IMR-90 (cell line): ENCODE measurements at regions not wholly inside any gene's neighbourhood (a gene's known extent, or its start where the extent isn't known, plus 50 kb on each side); places are given as distances from the start of the nearest gene placed in this dataset.

Experiments used
- ATAC-seq: fragments of 200-7000 bp; cut with Tn5 transposase; 2 replicates; pipeline ENCODE4 v1.9.1; 2020; ENCODE audit warnings: low read depth, mild to moderate bottlenecking, moderate library complexity
- BruUV-seq: library from RNA; stranded (reverse); fragments of 400-500 nt; replicated peaks from 2 replicates; lab custom pipeline; 2021; lab: Mats Ljungman, UMichigan
- CTCF ChIA-PET: fragments of 300-600 bp; formaldehyde crosslinking; extraction: SDS; loops from one replicate; lab custom pipeline; 2021; ENCODE audit warnings: antibody characterized with exemption; lab: Yijun Ruan, JAX
- POLR2A ChIA-PET: fragments of 300-600 bp; sonication (Branson Sonifier 250); formaldehyde crosslinking; loops from one replicate; lab custom pipeline; 2022; ENCODE audit warnings: antibody characterized with exemption; ENCODE audit not compliant: unreplicated experiment; lab: Charles Lee
- DNase-seq: peaks from one replicate; pipeline ENCODE4 v3.0.0; 2013
- H2AFZ ChIP-seq: replicated peaks from 2 replicates; pipeline ENCODE3; 2013; ENCODE audit warnings: low read length, mild to moderate bottlenecking; ENCODE audit not compliant: poor library complexity
- H2AK5ac ChIP-seq: 2 replicates; pipeline ENCODE4 v1.6.1; 2013; ENCODE audit warnings: low read depth, low read length, inconsistent platforms
- H2AK9ac ChIP-seq: replicated peaks from 2 replicates; pipeline ENCODE3; 2013; ENCODE audit warnings: mild to moderate bottlenecking, low read depth, low read length, moderate library complexity; ENCODE audit not compliant: poor library complexity
- H2BK120ac ChIP-seq: 2 replicates; pipeline ENCODE4 v1.6.1; 2013; ENCODE audit warnings: low read depth, low read length, inconsistent platforms
- H2BK15ac ChIP-seq: 3 replicates; pipeline ENCODE4 v1.6.1; 2013; ENCODE audit warnings: low read depth, low read length, inconsistent platforms
- H2BK20ac ChIP-seq: 2 replicates; pipeline ENCODE4 v1.6.1; 2013; ENCODE audit warnings: low read depth, mild to moderate bottlenecking, inconsistent platforms, low read length, moderate library complexity
- H2BK5ac ChIP-seq: 2 replicates; pipeline ENCODE4 v1.6.1; 2013; ENCODE audit warnings: mild to moderate bottlenecking, low read depth, low read length, inconsistent platforms; ENCODE audit not compliant: poor library complexity, severe bottlenecking
- H3K14ac ChIP-seq: replicated peaks from 2 replicates; pipeline ENCODE4 v1.6.1; 2013; ENCODE audit warnings: low read depth, low read length, inconsistent platforms
- H3K18ac ChIP-seq: 2 replicates; pipeline ENCODE4 v1.6.1; 2013; ENCODE audit warnings: low read depth, low read length, control low read depth
- H3K23ac ChIP-seq: 2 replicates; pipeline ENCODE4 v1.6.1; 2013; ENCODE audit warnings: low read depth, low read length, inconsistent platforms
- H3K27ac ChIP-seq: 2 replicates; pipeline ENCODE4 v1.5.1; 2013; ENCODE audit warnings: mild to moderate bottlenecking, control low read depth, low read length; ENCODE audit not compliant: insufficient read depth
- H3K27me3 ChIP-seq: 2 replicates; pipeline ENCODE4 v1.6.1; 2013; ENCODE audit warnings: low read length; ENCODE audit not compliant: control insufficient read depth, insufficient read depth
- H3K36me3 ChIP-seq: 2 replicates; pipeline ENCODE4 v1.6.1; 2013; ENCODE audit warnings: low read length, mixed read lengths; ENCODE audit not compliant: control insufficient read depth, insufficient read depth
- H3K4ac ChIP-seq: 2 replicates; pipeline ENCODE4 v1.6.1; 2013; ENCODE audit warnings: low read depth, low read length, inconsistent platforms
- H3K4me1 ChIP-seq: 2 replicates; pipeline ENCODE4 v1.6.1; 2013; ENCODE audit warnings: low read length, mixed read lengths; ENCODE audit not compliant: control insufficient read depth, insufficient read depth
- H3K4me2 ChIP-seq: 2 replicates; pipeline ENCODE4 v1.6.1; 2013; ENCODE audit warnings: low read depth, mild to moderate bottlenecking, control low read depth, low read length, moderate library complexity
- H3K4me3 ChIP-seq: 2 replicates; pipeline ENCODE4 v1.5.1; 2013; ENCODE audit warnings: low read depth, mild to moderate bottlenecking, control low read depth, low read length, moderate library complexity; ENCODE audit not compliant: insufficient read depth
- H3K56ac ChIP-seq: 2 replicates; pipeline ENCODE4 v1.6.1; 2013; ENCODE audit warnings: low read length, inconsistent platforms; ENCODE audit not compliant: insufficient read depth; ENCODE audit errors: extremely low read depth
- H3K79me1 ChIP-seq, 2 experiments: 2 replicates each; pipeline ENCODE4 v1.6.1; 2013; ENCODE audit warnings: low read length in 2 of 2, inconsistent platforms in 1 of 2, low read depth in 1 of 2
- H3K9ac ChIP-seq: 2 replicates; pipeline ENCODE4 v1.6.1; 2013; ENCODE audit warnings: low read depth, low read length, control low read depth
- H3K9me1 ChIP-seq: 2 replicates; pipeline ENCODE4 v1.6.1; 2013; ENCODE audit warnings: low read length, inconsistent platforms; ENCODE audit not compliant: insufficient read depth
- H3K9me3 ChIP-seq: 2 replicates; pipeline ENCODE4 v1.6.1; 2013; ENCODE audit warnings: low read length; ENCODE audit not compliant: control insufficient read depth, insufficient read depth
- H4K20me1 ChIP-seq: 2 replicates; pipeline ENCODE4 v1.6.1; 2013; ENCODE audit warnings: low read length, inconsistent platforms; ENCODE audit not compliant: insufficient read depth
- H4K5ac ChIP-seq: 2 replicates; pipeline ENCODE4 v1.6.1; 2013; ENCODE audit warnings: mild to moderate bottlenecking, low read depth, low read length, control low read depth
- H4K8ac ChIP-seq, 2 experiments: 2 replicates each; pipeline ENCODE4 v1.6.1; 2013; ENCODE audit warnings: low read depth in 2 of 2, low read length in 2 of 2, control low read depth in 1 of 2, inconsistent platforms in 1 of 2
- H4K91ac ChIP-seq: 2 replicates; pipeline ENCODE4 v1.6.1; 2013; ENCODE audit warnings: low read depth, low read length, inconsistent platforms; ENCODE audit not compliant: insufficient read depth
- CHD1 ChIP-seq: IDR thresholded peaks from 2 replicates; pipeline ENCODE4 v1.6.1; 2012; ENCODE audit warnings: low read depth, low read length, improper control_type of control experiment
- CTCF ChIP-seq: conservative IDR thresholded peaks from 2 replicates; pipeline ENCODE4 v1.5.1; 2012; ENCODE audit warnings: mild to moderate bottlenecking, low read depth, low read length, improper control_type of control experiment
- FOS ChIP-seq: fragments of 150-350 bp; IDR thresholded peaks from 2 replicates; pipeline ENCODE4 v1.6.1; 2016; ENCODE audit warnings: low read depth, low read length
- MAFK ChIP-seq: IDR thresholded peaks from 2 replicates; pipeline ENCODE4 v1.6.1; 2012; ENCODE audit warnings: low read depth, low read length, improper control_type of control experiment
- SMC3 ChIP-seq: fragments of 150-350 bp; IDR thresholded peaks from 2 replicates; pipeline ENCODE4 v1.6.1; 2016; ENCODE audit warnings: low read depth, mild to moderate bottlenecking, antibody characterized with exemption, low read length, moderate library complexity
- WGBS, 2 experiments: methylation state at CpG; one replicate each; pipeline versions ENCODE4 v1.1.5 to v1.1.7; 2013; ENCODE audit warnings: missing lambda C conversion rate in 2 of 2; ENCODE audit not compliant: insufficient read length in 1 of 2; ENCODE audit errors: extremely low coverage in 2 of 2; 5-methylcytosine and 5-hydroxymethylcytosine counted together
- dilution Hi-C: fragments of 300-500 bp; cut with HindIII; formaldehyde crosslinking; loops from one replicate; pipeline ENCODE4 v1.14.3; 2018; ENCODE audit warnings: low sequenced_read_pairs; ENCODE audit not compliant: unreplicated experiment
- in situ Hi-C: fragments of 300-500 bp; cut with MboI; formaldehyde crosslinking; loops from 3 replicates; pipeline ENCODE4 v1.14.3; 2019; ENCODE audit warnings: low sequenced_read_pairs, inconsistent platforms, mixed read lengths
- intact Hi-C: fragments of 100-400 bp; cut with micrococcal nuclease; formaldehyde crosslinking; loops from 2 replicates; pipeline ENCODE4 v1.10.0; 2022

GRCh38 chr5:158033724-158034123, 174.8 kb upstream of the CLINT1 start:
- TF ChIP-seq CHD1 (no peak), SMC3 (no peak), CTCF (no peak), FOS (no peak), MAFK (no peak)
- H3K4me1 ChIP-seq: no peaks in the 10 kb centered on the region
- H3K4me2 ChIP-seq: no peak overlapping the region
- no peak overlapping the region for H4K8ac ChIP-seq
- ChIA-PET POLR2A (no interaction called here), CTCF (no interaction called here)
- H2BK120ac ChIP-seq: no peak overlapping the region
- no peak overlapping the region for H3K14ac ChIP-seq
- ATAC-seq (no peak), DNase-seq (no peak)
- BruUV-seq: no TSS peak
- H4K20me1 ChIP-seq: no peaks in the 10 kb centered on the region
- no peak overlapping the region for H4K91ac ChIP-seq
- no peak overlapping the region for H3K4ac ChIP-seq
- intact Hi-C loops: no loop called here
- no peak overlapping the region for H2AK9ac ChIP-seq
- no peak overlapping the region for H3K9ac ChIP-seq
- no peaks in the 10 kb centered on the region for H3K9me3 ChIP-seq
- no CpG with 5 or more reads among the region's 1 CpG for WGBS, 2 experiments
- H3K56ac ChIP-seq: no peak overlapping the region
- H2BK5ac ChIP-seq: no peak overlapping the region
- no peak overlapping the region for H2AFZ ChIP-seq
- H3K79me1 ChIP-seq: no peaks in the 10 kb centered on the region
- H3K23ac ChIP-seq: no peak overlapping the region
- H3K27ac ChIP-seq: no peak overlapping the region
- H2BK15ac ChIP-seq: no peak overlapping the region
- no peaks in the 10 kb centered on the region for H3K27me3 ChIP-seq
- H2BK20ac ChIP-seq: no peak overlapping the region
- H3K18ac ChIP-seq: no peak overlapping the region
- H3K9me1 ChIP-seq: no peaks in the 10 kb centered on the region
- dilution Hi-C loops: no loop called here
- in situ Hi-C loops: no loop called here
- no peak overlapping the region for H2AK5ac ChIP-seq
- H4K5ac ChIP-seq: no peak overlapping the region
- no peak overlapping the region for H3K4me3 ChIP-seq
- H3K36me3 ChIP-seq: no peaks in the 10 kb centered on the region
